H1 (cell line): ENCODE measurements at regions not wholly inside any gene's neighbourhood (a gene's known extent, or its start where the extent isn't known, plus 50 kb on each side); places are given as distances from the start of the nearest gene placed in this dataset.

Experiments used
- CBX5 ChIP-seq: fragments of 300-800, 300-1000 bp; sonication (generic); IDR thresholded peaks from 2 replicates; pipeline ENCODE4 v1.7.1; 2016; ENCODE audit warnings: antibody characterized with exemption, low read length, low read depth
- JUND ChIP-seq: IDR thresholded peaks from 2 replicates; pipeline ENCODE4 v1.6.1; 2011; ENCODE audit warnings: mild to moderate bottlenecking, improper control_type of control experiment, low read length
- KDM1A ChIP-seq: fragments of 200-600, 300-600 bp; sonication (generic); IDR thresholded peaks from 2 replicates; pipeline ENCODE4 v1.7.1; 2016; ENCODE audit warnings: mild to moderate bottlenecking, low read length, borderline replicate concordance
- POLR2A ChIP-seq, 2 experiments: IDR thresholded peaks; 1 replicate in 1 of 2; 2 replicates in 1 of 2; pipeline ENCODE4 v1.6.1; 2011; ENCODE audit warnings: low read depth in 2 of 2, low read length in 2 of 2, mild to moderate bottlenecking in 2 of 2; ENCODE audit errors: control extremely low read depth in 1 of 2
- TBP ChIP-seq: IDR thresholded peaks from 2 replicates; pipeline ENCODE4 v1.6.1; 2011; ENCODE audit warnings: low read depth, low read length, improper control_type of control experiment
- TF ChIP-seq, protein P1 (sequence below), 3 experiments: IDR thresholded peaks; 1 replicate in 2 of 3; 2 replicates in 1 of 3; pipeline versions ENCODE4 v1.5.1 to v1.6.1; 2011; ENCODE audit warnings: low read length in 3 of 3, mild to moderate bottlenecking in 3 of 3, inconsistent platforms in 2 of 3, low read depth in 1 of 3, moderate library complexity in 1 of 3; ENCODE audit not compliant: insufficient read depth in 1 of 3; ENCODE audit errors: control extremely low read depth in 1 of 3

GRCh38 chr6:112909781-112910180, 562.7 kb downstream of the RFPL4B start:
- no peak for TF ChIP-seq KDM1A
- TF ChIP-seq, protein P1, sequence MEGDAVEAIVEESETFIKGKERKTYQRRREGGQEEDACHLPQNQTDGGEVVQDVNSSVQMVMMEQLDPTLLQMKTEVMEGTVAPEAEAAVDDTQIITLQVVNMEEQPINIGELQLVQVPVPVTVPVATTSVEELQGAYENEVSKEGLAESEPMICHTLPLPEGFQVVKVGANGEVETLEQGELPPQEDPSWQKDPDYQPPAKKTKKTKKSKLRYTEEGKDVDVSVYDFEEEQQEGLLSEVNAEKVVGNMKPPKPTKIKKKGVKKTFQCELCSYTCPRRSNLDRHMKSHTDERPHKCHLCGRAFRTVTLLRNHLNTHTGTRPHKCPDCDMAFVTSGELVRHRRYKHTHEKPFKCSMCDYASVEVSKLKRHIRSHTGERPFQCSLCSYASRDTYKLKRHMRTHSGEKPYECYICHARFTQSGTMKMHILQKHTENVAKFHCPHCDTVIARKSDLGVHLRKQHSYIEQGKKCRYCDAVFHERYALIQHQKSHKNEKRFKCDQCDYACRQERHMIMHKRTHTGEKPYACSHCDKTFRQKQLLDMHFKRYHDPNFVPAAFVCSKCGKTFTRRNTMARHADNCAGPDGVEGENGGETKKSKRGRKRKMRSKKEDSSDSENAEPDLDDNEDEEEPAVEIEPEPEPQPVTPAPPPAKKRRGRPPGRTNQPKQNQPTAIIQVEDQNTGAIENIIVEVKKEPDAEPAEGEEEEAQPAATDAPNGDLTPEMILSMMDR (IDR thresholded peaks at IDR 0.05; ENCODE audit: control extremely low read depth in 1 of 3, insufficient read depth in 1 of 3, low read depth in 1 of 3, low read length in 3 of 3) = no peak
- TF ChIP-seq POLR2A (IDR thresholded peaks at IDR 0.05; ENCODE audit: control extremely low read depth in 1 of 2, low read depth in 2 of 2, low read length in 2 of 2) = no peak
- TF ChIP-seq CBX5 = no peak
- no peak for TF ChIP-seq TBP
- TF ChIP-seq JUND = no peak
